ENCODE measurements at regions not wholly inside any gene's neighbourhood (a gene's known extent, or its start where the extent isn't known, plus 50 kb on each side); places are given as distances from the start of the nearest gene placed in this dataset.

DNA sequence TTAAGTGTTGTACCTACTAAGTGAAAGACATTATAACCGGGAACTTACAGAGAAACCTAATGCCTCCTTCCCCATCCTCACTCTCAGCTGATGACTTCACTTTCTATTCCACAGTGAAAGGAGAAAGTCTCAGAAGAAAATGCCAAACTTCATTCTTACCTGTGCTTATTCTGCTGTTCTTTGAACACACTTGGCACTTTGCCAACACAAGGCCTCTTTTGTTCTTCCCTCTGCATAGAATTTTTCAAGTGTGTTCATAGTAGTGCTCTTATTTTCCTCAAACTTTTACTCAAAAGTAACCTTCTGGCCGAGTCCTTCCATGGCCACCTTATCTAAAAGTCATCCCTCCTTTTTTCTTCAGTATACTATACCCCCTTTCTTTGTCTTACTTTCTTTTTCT is 59.4 kb upstream of the ETV1 start:
- TF ChIP-seq CTCF (conservative IDR thresholded peaks at IDR 0.05; ENCODE audit: low read depth, low read length) (no peak), EZH2 (IDR thresholded peaks at IDR 0.05; ENCODE audit: low read length, unreplicated experiment) (no peak)
